ENCODE measurements at regions not wholly inside any gene's neighbourhood (a gene's known extent, or its start where the extent isn't known, plus 50 kb on each side); places are given as distances from the start of the nearest gene placed in this dataset.
A peak's percentile ranks its signal among the peaks of the same experiment; 100 is the strongest.

- DNase-seq (ENCODE audit: low read depth), result no peak
Measured at GRCh38 chr4:23401572-23401971, 488.3 kb downstream of the PPARGC1A start.

DNA sequence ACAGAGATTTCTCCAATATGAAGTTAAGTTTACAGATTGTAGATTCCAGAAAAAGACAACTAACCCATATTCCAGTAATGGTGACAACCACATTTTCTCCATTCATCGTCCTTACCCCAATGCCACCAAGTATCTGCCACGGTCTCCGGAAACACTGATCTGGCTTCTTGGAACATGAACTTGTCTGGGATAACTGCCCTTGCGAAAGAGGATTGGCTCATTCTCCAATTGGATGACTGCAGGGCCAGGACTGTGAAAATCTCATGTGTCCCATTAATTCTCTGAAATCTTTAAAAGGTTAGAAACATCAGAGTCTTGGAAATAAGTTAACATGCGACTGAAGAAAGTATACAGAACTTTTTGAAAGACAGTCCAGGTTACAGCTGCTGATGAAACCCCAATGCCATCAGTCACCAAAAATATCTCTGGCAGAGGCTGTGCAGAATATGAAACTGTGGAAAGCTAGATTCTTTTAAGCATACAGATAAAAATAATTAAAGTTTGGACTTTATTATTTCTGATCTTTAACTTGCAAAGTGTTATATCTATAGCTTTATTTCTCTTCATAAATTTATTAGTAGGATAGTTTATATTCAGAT is 496.9 kb downstream of the PPARGC1A start:
- DNase-seq (ENCODE audit: low read depth), result no peak

GRCh38 chr4:23390246-23390645 is 499.6 kb downstream of the PPARGC1A start:
- DNase-seq (ENCODE audit: low read depth), result no peak

GRCh38 chr4:23388699-23389395 is 501.0 kb downstream of the PPARGC1A start:
- no peak for DNase-seq (ENCODE audit: low read depth)

DNA sequence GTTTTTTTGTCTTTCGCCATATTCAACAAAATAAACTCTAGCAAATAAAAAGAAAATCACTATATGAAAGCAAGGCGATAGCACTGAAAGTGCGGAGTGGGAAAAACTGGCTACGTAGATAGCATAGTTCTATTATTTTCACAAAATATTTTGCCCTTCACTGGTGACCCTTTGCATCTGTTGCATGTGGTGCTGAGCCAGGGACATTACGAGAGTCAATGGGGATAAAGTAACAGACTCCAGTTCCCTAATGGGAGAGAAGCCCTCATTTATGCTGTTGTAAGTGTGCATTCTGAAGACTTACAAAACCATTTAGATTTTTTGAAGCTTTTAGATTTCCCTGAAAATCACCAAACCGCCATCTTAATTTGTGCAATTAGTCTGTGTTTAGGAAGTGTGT is 501.6 kb downstream of the PPARGC1A start:
- DNase-seq (ENCODE audit: low read depth), result no peak

- peak; percentile 42 for DNase-seq (ENCODE audit: low read depth)
Measured at GRCh38 chr4:23384741-23385140, 505.1 kb downstream of the PPARGC1A start.

GRCh38 chr4:23382879-23383278 is 507.0 kb downstream of the PPARGC1A start:
- no peak for DNase-seq (ENCODE audit: low read depth)

GRCh38 chr4:23374259-23374658 is 515.6 kb downstream of the PPARGC1A start:
- no peak for DNase-seq (ENCODE audit: low read depth)

DNA sequence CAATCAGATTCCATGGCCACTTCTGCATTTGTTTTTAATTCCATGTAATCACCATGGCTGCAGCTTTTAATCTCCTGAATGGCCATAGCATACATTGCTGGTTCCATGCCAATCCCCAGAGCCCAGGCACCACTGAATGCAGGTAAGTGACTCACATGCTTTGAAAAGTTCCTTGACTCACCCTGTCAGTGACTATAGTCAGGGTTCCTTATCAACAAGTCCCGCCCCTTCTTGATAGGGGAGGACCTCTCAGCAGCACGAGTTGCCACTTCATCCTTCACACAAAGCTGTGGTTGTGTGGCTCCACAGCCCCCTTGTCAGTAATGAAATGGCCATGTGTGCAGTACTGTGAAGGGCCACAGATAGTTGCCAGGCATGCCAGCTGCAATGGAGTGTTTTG is 516.6 kb downstream of the PPARGC1A start:
- DNase-seq (ENCODE audit: low read depth), result no peak

DNA sequence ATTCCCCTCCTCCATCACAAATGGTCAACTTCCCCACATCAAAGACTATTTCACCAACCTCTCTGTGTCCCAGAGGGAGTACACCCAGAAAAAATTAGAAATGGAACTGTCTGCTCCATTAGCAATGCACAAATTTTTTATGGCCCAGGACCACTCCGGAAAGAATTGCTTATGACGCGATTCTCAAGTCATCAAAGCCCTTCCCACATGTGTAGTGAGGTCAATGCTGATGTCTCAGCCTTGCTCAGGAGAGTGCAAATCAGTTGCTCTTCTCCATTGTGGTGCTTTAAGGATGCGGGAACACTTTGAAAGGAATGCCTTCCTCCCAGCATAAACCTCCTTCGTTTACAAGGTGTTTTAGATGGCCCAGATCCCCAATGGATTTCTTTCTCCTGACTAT is 518.3 kb downstream of the PPARGC1A start:
- DNase-seq (ENCODE audit: low read depth), result no peak

GRCh38 chr4:23369331-23369730 is 520.5 kb downstream of the PPARGC1A start:
- DNase-seq (ENCODE audit: low read depth), result no peak

DNA sequence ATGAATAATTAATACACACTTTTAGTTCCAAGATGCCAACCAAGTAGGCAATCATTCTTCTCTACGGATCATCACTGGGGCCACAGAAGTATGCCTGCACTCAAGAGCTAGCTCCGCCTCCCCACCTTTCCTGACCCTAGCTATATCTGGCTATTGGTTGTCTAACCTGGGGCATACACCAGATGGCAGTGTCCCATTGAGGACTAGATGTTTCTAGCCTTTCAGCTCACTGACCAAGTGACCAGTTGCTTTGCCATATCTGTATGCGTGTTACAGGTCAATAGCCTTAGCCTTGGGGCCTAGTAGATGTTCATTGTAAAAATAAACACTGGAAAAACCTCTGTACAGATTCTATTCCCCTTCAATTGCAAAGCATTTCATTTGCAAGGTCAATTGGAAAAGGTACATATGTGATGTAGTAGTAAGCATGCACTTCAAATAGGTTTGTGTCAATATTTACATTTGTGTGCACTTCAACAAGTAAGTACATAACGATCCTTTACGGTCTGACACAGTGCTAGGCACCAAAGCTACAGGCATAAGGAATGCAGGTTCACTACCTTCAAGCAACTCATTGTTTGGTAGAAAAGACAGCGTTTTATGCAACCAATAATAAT is 521.7 kb downstream of the PPARGC1A start:
- DNase-seq (ENCODE audit: low read depth), result no peak

DNA sequence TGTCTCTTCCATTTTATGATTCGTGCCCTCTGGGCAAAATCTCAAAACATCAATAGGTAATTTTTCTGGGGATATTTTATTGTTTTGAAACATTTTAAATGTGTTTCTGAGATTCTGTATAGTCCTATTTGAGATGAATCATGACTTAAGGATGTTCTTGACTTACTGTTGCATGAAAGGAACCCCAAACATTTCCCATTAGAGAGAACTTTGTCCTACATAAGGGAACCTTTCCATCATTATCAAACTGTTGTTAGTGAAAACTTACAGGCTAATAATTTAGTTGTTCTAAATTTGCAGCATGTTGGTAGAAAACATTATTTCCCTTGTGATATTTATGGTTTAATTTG is 523.3 kb downstream of the PPARGC1A start:
- DNase-seq (ENCODE audit: low read depth), result no peak

- DNase-seq (ENCODE audit: low read depth), result no peak
Measured at GRCh38 chr4:23365871-23366556, 523.8 kb downstream of the PPARGC1A start.

DNA sequence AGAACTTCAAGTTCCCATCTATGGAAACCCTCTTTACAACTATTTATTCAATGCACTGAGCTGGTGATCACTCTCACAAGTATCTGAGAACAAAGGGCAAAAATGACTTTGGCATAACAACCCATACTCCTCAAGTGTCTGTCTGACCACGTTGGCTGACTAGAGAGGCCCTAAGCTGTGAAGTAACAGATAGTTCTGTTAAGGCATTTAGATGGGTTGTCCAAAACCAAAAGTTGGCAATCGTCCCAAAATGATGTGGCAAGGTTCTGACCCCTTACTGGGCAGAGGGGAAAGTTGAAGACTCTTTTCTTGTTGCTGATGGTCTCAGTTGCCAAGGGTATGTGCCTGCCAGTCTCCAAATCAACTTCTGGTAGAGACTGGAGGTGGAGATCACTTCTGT is 524.8 kb downstream of the PPARGC1A start:
- no peak for DNase-seq (ENCODE audit: low read depth)

GRCh38 chr4:23364167-23364566 is 525.7 kb downstream of the PPARGC1A start:
- no peak for DNase-seq (ENCODE audit: low read depth)

DNA sequence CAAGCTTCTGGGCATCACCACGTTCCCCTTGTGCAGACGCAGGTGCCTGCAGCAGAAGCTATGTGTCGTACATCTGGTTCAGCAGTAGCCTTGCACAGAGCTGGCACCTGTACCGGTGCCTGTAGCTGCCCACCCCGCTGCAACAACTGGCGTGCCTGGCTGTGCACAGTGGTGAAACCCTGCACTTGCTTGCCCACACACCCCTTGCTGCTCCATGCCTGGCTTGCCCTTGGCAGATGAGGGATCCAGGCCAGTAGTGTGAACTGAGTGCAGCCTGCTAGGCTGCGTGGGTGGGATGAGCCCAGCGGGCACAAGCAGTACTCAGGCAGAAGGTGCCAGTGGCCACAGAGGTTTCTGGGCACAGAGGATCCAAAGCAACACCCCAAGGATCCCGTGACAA is 528.4 kb downstream of the PPARGC1A start:
- no peak for DNase-seq (ENCODE audit: low read depth)

DNA sequence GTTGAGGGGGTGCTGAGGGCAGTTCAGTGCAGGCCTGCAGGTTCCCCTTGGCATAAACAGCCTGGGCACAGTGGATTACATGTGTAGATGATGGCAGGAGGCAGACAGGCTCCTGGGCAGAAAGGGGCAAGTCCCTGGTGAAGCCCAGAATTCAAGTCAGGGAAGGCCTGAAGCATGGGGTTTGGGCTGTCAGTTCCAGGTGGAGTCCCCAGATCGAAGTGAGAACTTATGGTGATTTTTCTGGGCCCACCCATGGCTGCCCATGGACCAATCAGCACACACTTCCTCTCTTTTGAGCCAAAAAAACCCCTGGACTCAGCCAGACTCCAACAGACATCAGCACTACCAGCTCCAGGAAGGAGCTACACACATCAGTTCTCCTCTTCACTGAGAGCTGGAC is 529.1 kb downstream of the PPARGC1A start:
- DNase-seq (ENCODE audit: low read depth), result no peak

DNA sequence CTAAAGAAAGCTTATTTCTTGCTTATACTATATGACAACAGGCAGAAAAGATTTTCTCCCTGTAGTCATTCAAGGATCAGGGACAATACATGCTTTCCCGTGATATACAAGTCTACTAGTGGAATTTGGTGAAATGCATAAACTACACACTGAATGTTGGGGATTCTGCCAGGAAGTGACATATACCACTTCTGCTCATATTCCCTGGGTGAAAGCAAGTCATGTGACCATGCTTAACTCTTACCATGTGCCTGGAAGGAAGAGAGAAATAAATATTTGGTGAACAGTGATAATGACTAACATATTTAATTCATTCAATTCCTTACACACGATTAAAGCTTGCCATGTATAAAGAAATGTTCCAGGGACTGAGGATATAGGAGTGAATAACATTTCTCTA is 534.6 kb downstream of the PPARGC1A start:
- DNase-seq (ENCODE audit: low read depth), result no peak

DNA sequence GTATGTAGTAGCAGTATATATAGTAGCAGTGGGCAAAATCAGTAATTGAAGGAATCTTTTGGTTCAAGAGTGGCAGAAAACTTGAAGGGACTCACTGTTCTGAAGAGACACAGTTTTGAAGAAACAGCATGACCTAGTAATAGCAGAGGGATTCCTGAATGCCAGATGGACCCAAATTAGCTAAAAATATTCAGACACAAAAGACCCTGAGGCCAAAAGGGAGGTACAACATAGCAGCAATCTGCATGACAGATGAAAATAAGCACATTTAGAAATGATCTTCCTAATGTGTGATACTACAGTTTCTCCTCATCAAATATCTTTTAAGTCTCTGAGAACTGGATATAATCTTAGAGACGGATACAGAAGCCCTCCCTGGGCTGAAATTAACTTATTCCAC is 536.6 kb downstream of the PPARGC1A start:
- no peak for DNase-seq (ENCODE audit: low read depth)

DNA sequence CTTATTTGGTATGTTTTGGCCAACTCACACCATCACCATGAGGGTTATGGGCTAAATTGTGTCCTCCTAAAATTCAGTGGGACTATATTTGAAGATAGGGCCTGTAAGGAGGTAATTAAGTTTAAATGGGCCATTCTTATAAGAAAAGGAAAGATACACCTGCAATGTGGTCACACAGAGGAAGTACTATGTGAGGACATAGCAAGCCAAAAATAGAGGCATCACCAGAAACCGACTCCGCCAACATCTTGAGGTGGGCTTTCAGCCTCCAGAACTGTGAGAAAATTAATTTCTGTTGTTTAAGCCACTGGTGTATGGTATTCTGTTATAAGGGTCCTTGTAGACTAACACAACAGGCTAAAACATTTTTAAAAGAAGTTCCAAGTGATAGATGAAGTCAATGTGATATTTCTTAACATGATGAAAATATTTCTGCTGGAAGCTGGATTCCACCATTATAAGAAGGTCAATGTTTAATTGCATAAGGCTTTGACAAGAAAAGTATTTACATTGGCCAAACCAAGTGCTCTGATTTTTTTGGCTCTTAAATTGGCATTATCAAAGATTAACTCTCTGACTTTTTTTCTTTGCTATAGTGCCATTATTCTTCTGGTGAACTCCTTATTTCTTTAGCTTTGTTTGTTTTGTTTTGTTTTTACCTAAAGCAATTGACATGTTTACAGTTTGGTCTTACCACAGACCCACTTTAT is 540.9 kb downstream of the PPARGC1A start:
- DNase-seq (ENCODE audit: low read depth), result no peak

GRCh38 chr4:23337292-23337691 is 552.6 kb downstream of the PPARGC1A start:
- DNase-seq (ENCODE audit: low read depth), result no peak

Data from HS-5 (cell line).